HG02678 (cell line): ENCODE measurements at regions not wholly inside any gene's neighbourhood (a gene's known extent, or its start where the extent isn't known, plus 50 kb on each side); places are given as distances from the start of the nearest gene placed in this dataset.

Experiments
- ATAC-seq: cut with Tn5 transposase; IDR thresholded peaks from one replicate; pipeline ENCODE4 v1.9.1; 2021; ENCODE audit warnings: mild to moderate bottlenecking, moderate library complexity; ENCODE audit not compliant: unreplicated experiment

GRCh38 chr9:116059466-116059865 is 94.1 kb upstream of the PAPPA start:
- no peak for ATAC-seq

GRCh38 chr9:116060631-116061030 is 93.0 kb upstream of the PAPPA start:
- no peak for ATAC-seq

GRCh38 chr9:116061546-116062205 is 91.9 kb upstream of the PAPPA start:
- no peak for ATAC-seq

GRCh38 chr9:116062206-116062550 is 91.4 kb upstream of the PAPPA start:
- no peak for ATAC-seq

GRCh38 chr9:116064970-116065369 is 88.6 kb upstream of the PAPPA start:
- no peak for ATAC-seq

- ATAC-seq = no peak
These were observed 87.4 kb upstream of the PAPPA start for GRCh38 chr9:116066221-116066620.

- ATAC-seq = no peak
These were observed 86.0 kb upstream of the PAPPA start for GRCh38 chr9:116067566-116067965.

GRCh38 chr9:116070256-116070914 is 83.2 kb upstream of the PAPPA start:
- no peak for ATAC-seq

GRCh38 chr9:116072046-116072445 is 81.5 kb upstream of the PAPPA start:
- no peak for ATAC-seq

GRCh38 chr9:116073826-116074225 is 79.8 kb upstream of the PAPPA start:
- ATAC-seq = no peak

GRCh38 chr9:116074658-116075057 is 78.9 kb upstream of the PAPPA start:
- ATAC-seq = no peak

- no peak for ATAC-seq
These were observed 78.4 kb upstream of the PAPPA start for GRCh38 chr9:116075191-116075590.

GRCh38 chr9:116078640-116079039 is 75.0 kb upstream of the PAPPA start:
- no peak for ATAC-seq

- ATAC-seq = no peak
These were observed 73.0 kb upstream of the PAPPA start for GRCh38 chr9:116080561-116080960.

- ATAC-seq = no peak
These were observed 72.0 kb upstream of the PAPPA start for GRCh38 chr9:116081435-116082115.

GRCh38 chr9:116083837-116084236 is 69.8 kb upstream of the PAPPA start:
- ATAC-seq = no peak

GRCh38 chr9:116084497-116084896 is 69.1 kb upstream of the PAPPA start:
- ATAC-seq = no peak

GRCh38 chr9:116087246-116087645 is 66.3 kb upstream of the PAPPA start:
- no peak for ATAC-seq

GRCh38 chr9:116087751-116088194 is 65.8 kb upstream of the PAPPA start:
- ATAC-seq = no peak

- ATAC-seq = no peak
These were observed 65.2 kb upstream of the PAPPA start for GRCh38 chr9:116088396-116088795.

- ATAC-seq = no peak
These were observed 63.4 kb upstream of the PAPPA start for GRCh38 chr9:116090030-116090770.

GRCh38 chr9:116094846-116095245 is 58.7 kb upstream of the PAPPA start:
- ATAC-seq = no peak
